ENCODE measurements at regions not wholly inside any gene's neighbourhood (a gene's known extent, or its start where the extent isn't known, plus 50 kb on each side); places are given as distances from the start of the nearest gene placed in this dataset.

DNA sequence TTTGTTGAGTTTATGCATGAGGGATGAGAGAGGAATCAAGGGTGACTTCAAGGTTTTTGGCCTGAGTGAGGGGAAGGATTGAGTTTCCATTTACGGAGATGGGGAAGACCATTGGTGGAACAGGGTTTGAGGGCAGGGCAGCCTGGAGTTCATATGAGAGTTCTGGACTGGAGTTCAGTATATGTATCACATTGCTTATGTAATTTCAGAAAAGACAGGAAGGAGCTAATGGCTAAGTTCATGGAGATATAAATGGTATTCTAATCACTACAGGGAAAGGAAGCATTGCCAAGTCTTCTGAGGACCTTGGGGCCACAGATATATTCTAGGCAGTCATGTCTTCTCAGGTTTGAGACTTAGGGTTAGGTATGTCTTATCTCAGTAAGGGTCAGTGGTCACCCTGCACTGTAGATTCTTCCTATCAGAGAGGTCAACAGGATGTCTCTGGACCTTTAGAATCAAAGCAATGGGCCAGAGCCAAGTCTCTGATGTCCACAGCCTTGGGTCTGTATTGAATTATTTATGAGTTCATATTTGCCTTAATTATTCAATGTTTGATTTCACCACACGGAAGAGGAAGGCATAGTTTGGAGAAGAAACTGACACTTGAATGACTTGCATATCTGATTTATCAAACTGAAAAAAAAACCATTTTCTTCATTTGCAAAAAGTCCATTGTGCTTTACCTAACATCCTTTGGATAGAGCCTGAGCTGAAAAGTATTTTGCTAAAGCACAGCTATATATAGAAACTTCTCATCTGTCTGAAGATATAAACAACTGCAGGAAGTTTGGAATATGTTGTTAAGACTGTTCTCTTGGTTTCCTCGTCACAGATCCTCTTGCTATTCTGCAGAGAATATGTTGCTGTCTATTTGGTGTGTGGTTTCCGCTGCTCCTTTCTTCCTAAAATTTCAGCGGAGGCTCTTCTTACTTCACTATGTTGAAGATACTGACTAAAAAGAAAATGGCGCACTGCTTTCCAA lies 139.5 kb downstream of the PDGFRA start:
- H2BK5ac ChIP-seq (ENCODE audit: low read depth, low read length) = no peak overlapping the region
- H3K18ac ChIP-seq (ENCODE audit: extremely low read depth, low read length) = no peak overlapping the region
- H3K23me2 ChIP-seq (ENCODE audit: low read depth, low read length) = no peaks in the 10 kb centered on the region
- WGBS, 2 experiments (ENCODE audit: extremely low coverage in 1 of 2, insufficient coverage in 1 of 2, insufficient read length in 1 of 2, insufficient replicate concordance in 2 of 2, low coverage in 1 of 2, low lambda C conversion rate in 2 of 2, missing lambda C conversion rate in 1 of 2) = 94% methylated on average over 6 of the region's 6 CpGs; no CpG with 5 or more reads in 1 of the 2 experiments
- no peak overlapping the region for H3K4me3 ChIP-seq (ENCODE audit: extremely low read depth in 1 of 4, insufficient read depth in 2 of 4, low read depth in 3 of 4, low read length in 4 of 4)
- H2BK12ac ChIP-seq (ENCODE audit: low read depth, low read length) = no peak overlapping the region
- H2BK20ac ChIP-seq (ENCODE audit: low read length) = no peak overlapping the region
- no peak overlapping the region for H3K27ac ChIP-seq (ENCODE audit: low read depth, low read length)
- no peak overlapping the region for H3K23ac ChIP-seq (ENCODE audit: insufficient read length)
- H3K4ac ChIP-seq (replicated peaks; ENCODE audit: insufficient read length, low read depth, low read length) = no peak overlapping the region
- H4K5ac ChIP-seq (ENCODE audit: insufficient read length, low read depth, low read length) = no peak overlapping the region
- H3K14ac ChIP-seq (ENCODE audit: insufficient read length) = no peak overlapping the region
- DNase-seq (ENCODE audit: low read depth in 1 of 2, low spot score in 2 of 2) (no peak), FAIRE-seq (no peak)
- no peak overlapping the region for H3K56ac ChIP-seq (replicated peaks; ENCODE audit: insufficient read length, low read depth, low read length)
- TF ChIP-seq CEBPB (IDR thresholded peaks at IDR 0.05; ENCODE audit: low read depth, low read length) (no peak), YY1 (IDR thresholded peaks at IDR 0.05; ENCODE audit: low read depth, low read length) (no peak), RBBP5 (IDR thresholded peaks at IDR 0.05; ENCODE audit: borderline replicate concordance, low read depth, low read length) (no peak), BACH1 (IDR thresholded peaks at IDR 0.05; ENCODE audit: low read length) (no peak)
- no peaks in the 10 kb centered on the region for H4K20me1 ChIP-seq (replicated peaks in 1 of 2; ENCODE audit: control insufficient read depth in 1 of 2, insufficient read depth in 2 of 2, low read length in 2 of 2)
- H4K91ac ChIP-seq (replicated peaks; ENCODE audit: insufficient read length, low read length) = no peak overlapping the region
- ChIA-PET POLR2A (ENCODE audit: partially characterized antibody) (no interaction called here), CTCF (ENCODE audit: partially characterized antibody) (interaction anchor here (1.1 kb wide), 1 partner anchor 50 kb away, joined by 3 read pairs; no protein-coding TSS in a partner anchor)
- no peak overlapping the region for H2BK15ac ChIP-seq (ENCODE audit: low read length)
- no peak overlapping the region for H2BK120ac ChIP-seq (replicated peaks; ENCODE audit: low read depth, low read length)
- H3K4me1 ChIP-seq (replicated peaks in 1 of 4; ENCODE audit: control insufficient read depth in 3 of 4, insufficient read depth in 4 of 4, low read length in 3 of 4) = no peaks in the 10 kb centered on the region
- H2AFZ ChIP-seq (ENCODE audit: low read length) = no peak overlapping the region
- no peaks in the 10 kb centered on the region for H3K79me2 ChIP-seq (ENCODE audit: control insufficient read depth in 1 of 2, insufficient read depth in 2 of 2, low read length in 2 of 2)
- H3K79me1 ChIP-seq (ENCODE audit: low read depth, low read length) = no peaks in the 10 kb centered on the region
- no peaks in the 10 kb centered on the region for H3K9me3 ChIP-seq (ENCODE audit: insufficient read depth in 2 of 2, low read depth in 1 of 2, low read length in 1 of 2)
- no peaks in the 10 kb centered on the region for H3K27me3 ChIP-seq (replicated peaks in 1 of 4; ENCODE audit: control insufficient read depth in 3 of 4, extremely low read depth in 1 of 4, insufficient read depth in 3 of 4, low read length in 3 of 4)
- H2AK5ac ChIP-seq (ENCODE audit: low read depth, low read length) = no peak overlapping the region
- H3K4me2 ChIP-seq (ENCODE audit: insufficient read depth in 1 of 2, low read depth in 2 of 2, low read length in 2 of 2) = no peak overlapping the region
- no peak overlapping the region for H4K8ac ChIP-seq (ENCODE audit: extremely low read depth, insufficient read depth, low read length)
- no peak overlapping the region for H3K9ac ChIP-seq (replicated peaks in 1 of 4; ENCODE audit: extremely low read depth in 1 of 4, low read depth in 3 of 4, low read length in 3 of 4)
- no peaks in the 10 kb centered on the region for H3K36me3 ChIP-seq (ENCODE audit: control insufficient read depth in 2 of 4, insufficient read depth in 4 of 4, low read length in 3 of 4)
